HG03108 (cell line): ENCODE measurements at regions not wholly inside any gene's neighbourhood (a gene's known extent, or its start where the extent isn't known, plus 50 kb on each side); places are given as distances from the start of the nearest gene placed in this dataset.

ENCODE experiments used
- ATAC-seq: cut with Tn5 transposase; IDR thresholded peaks from one replicate; pipeline ENCODE4 v1.9.1; 2021; ENCODE audit warnings: moderate library complexity; ENCODE audit not compliant: unreplicated experiment

DNA sequence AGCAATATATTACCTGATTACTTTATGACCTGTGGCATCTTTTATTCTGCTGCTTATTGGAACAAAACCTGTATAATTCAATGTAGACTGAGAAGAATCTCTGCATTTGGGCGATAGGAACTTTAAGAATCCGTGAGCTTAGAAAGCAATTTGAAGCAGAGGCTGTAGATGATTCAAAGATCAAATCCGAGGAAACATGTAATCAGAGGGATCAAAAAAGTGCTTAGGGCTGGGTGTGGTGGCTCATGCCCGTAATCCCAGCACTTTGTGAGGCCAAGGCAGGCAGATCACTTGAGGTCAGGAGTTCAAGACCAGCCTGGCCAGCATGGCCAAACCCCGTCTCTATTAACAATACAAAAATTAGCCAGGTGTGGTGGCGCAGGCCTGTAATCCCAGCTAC lies 198.4 kb downstream of the MTX2 start:
- no peak for ATAC-seq

DNA sequence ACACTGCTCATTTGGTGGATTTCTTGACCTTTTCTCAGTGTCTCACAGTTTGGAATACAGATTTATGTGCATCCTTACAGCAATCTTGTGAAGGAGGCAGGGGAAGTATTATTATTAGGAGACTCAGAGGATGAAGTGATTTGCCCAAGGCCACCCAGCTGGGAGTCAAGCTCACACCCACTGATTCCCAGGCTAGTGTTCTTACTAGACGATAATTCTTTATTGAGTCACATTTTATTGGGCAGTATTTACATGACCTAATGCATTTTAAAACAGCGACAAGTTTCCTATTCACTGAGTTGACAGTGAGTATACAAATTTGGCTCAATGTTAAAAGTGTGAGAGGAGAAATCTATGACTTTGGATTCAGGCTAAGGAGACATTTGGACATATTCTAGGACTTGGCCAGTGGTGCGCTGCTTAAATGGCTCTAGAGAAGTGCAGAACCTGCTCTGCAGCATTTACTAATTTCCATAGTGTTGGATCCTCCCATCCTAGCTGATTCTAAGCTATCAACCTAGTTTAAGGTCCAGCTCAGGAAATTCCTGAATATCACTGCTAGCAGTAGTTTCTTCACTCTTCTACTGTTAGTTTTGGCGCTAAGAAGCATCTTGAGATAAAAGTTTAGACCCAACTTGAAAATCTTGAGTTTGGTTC lies 199.3 kb downstream of the MTX2 start:
- ATAC-seq = no peak

DNA sequence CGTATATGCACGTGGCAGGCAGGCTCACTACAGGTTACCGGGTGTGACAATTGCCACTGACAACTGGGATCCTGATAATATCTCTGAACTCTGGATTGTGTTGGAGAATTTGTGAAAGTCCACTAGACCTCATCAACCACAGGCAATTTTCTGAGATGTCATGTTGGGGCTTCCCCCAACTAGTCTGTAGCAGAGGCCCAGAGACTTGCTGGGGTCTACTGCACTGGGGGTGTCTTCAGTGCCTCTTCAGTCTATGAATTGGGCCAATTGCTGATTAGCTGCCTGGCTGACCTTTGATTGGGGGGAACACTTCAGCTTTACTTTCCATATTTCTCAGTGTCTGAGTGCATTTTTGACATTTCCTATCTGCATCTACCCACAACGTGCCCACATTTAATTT lies 201.5 kb downstream of the MTX2 start:
- no peak for ATAC-seq

DNA sequence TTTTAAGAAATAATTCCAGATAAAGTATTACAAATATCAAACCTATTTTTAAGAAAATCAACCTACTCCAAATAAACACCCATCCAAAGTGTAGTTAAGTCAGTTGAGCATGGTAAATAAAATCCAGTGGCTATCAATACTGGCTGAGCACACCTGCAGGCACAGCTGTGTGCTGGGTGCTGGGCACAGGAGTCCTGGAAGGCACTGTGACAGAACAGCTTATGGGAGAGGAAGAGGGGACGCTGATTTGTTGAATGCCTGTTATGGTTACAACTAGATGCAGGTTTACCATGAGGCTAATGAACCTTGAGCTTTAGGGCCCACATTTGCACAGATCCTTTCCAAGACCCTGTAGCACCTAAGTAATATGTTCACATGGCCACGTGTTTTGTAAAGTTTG lies 202.7 kb downstream of the MTX2 start:
- ATAC-seq = no peak

DNA sequence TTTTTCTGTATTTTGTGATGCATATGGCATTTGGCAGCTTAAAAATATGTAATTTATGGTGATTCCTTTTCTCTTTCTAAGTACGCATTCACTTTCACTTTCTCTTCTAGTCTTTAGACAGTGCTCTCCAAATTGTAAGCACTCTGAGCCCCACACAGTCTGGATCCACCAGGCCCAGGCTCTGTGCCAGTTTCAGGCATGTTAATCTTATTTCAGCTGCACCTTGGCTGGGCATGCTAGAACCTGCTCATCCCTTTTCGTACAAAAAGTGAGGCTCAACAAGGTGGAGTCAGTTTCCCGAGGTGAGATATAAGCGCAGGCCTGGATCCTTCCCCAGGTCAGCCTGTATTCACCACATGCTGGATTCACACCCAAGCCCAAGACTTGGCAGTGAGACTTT lies 203.9 kb downstream of the MTX2 start:
- no peak for ATAC-seq

DNA sequence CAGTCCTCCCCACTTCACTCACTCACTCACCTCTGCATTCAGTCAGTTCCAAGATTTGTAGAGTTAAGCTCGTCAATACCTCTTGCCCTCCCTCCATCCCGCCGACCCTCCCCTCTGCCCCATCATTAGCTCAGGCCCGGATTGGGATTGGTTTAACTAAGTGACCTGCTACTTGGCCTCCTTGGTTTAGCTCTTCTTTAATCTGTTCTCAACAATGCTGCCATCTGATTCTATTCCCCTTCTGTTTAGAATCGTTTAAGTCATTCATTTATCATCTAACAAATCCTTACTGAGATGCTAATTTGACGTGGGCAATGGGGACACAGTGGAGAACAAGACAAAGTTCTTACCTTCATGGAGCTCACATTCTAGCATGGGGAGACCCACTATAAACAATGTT lies 204.6 kb downstream of the MTX2 start:
- ATAC-seq = no peak

DNA sequence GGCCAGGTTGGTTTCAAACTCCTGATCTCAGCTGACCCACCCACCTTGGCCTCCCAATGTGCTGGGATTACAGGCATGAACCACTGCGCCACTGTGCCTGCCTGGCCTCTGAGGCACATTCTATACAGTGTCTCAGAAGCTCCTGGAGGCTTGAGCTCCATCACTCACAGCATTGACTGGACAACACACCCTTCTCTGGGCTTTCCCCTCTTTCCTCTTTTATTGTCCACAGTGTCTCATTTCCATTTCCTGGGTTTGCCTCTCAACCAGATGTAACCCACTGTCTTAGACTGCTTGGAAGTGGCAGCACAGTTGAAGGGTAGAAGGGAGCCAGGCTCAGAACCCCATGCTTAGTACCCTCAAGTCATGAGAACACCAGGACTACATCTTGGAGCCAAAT lies 208.1 kb downstream of the MTX2 start:
- no peak for ATAC-seq

DNA sequence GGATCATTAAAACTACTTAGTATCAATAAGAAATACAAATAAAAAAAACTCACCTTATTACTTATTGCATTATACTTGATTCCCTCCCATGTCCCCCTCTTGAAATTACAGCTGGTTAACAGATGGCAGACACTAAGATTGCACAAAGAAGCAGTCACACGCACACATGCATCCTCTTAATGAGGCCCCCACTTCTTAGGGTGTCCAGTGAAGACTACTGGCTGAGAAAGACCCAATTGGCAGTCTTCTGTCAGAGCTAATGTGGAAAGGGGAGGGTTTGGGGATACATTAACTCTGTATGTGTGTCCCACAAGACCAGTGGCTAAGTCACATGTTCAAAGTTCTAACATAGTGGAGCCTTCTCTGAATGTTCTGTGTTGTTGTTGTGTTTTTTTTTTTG lies 210.7 kb downstream of the MTX2 start:
- no peak for ATAC-seq

DNA sequence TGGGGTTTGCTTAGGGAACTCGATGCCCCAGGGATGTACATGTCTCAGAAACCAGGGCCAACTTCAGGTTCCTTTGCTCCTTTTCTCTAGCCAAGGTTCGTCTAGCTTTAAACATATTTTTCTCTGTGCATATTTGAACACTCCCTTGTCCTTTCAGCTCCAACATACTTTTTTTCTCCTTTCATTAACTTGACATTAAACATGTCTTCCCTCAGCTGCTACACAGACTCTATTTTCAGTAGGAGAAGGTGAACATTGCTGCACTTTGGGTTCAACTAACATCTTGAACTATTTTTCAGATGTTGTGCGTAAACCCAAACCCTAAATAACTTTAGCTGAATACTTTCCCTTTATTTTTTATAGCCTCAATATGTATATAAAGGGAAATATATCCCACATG lies 212.9 kb downstream of the MTX2 start:
- ATAC-seq = no peak

DNA sequence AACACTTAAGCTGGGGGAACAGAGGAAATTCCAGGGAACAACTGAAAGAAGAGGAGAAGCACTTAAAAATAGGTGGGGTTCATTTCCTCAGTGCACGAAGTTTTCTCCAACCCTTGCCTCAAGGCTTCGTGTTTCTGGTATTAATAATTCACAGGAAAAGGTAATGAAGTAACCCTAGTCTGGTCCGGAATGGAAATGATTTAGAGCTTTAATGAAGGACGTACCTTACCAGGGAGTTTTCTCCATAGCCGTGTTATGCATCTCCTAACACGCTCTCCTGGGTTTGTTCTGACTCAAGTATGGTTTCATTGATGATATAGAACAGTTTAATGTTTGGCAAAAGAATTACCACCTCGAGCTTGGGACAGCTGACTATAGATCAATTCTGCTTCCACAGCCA lies 214.2 kb downstream of the MTX2 start:
- ATAC-seq = no peak

DNA sequence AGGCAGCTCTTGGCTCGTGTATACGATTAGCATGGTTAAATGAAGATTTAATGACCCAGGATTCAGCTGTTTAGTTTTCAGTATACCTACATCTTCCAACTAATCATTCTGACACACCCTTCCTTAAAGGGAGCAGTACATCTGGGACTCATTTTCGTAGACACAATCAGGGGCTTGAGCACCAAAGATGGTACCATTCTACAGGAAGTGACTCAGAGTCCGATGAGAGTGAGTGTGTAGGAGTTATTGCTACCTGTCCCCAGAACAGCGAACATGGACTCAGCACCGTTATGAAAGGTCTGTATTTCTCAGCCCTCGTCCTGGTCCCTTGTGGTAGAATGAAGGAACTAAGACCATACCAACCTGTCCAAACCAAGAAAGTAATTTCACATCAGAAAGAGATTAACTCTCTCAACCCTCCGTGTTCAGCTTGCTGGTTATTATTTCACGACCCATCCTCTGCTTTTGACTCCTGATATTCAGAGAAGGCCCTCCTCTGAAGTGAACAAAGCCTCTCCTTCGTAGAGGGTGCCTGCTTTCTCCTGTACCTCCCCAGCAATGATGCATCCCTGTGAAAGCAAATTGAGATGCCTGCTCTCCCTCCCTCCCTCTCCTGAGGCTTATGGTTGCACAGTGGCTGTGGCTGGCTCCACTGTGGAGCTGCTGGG lies 214.8 kb downstream of the MTX2 start:
- ATAC-seq = no peak

DNA sequence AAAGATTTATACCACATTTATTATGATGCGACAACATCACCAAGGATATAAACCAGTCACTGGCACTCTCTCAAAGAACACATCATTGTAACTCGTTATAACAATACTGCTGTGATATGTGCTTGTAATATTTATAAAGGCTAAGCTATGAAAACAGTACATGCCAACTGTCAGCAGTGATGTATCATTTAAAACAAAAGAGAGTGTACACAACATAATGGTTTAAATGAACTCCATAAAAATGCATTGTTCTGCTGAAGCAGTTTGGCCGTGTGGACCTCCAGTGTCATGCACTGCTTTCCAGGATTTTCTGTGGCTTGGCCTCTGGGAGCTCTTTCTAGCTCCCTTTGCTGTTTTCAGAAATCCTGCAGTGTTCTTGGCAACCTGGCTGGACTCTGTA lies 215.6 kb downstream of the MTX2 start:
- no peak for ATAC-seq

DNA sequence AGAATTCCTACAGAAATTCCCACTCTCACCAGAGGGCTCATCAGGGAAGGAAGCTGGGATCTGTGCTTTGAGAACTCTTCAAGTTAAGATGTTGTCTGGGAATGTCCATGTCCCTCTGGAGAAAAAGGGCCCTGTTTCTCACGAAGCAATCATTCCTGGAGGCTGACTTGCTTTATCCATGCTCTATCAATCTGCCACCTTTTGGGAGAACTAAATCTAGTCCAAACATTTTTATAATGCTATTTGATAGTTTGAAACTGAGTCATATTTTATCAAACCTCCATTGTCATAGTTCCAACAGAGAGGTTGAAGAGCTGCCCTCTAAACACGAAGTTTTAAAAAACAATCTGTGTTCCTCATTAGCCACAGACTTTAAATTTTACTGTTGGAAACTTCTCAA lies 219.2 kb downstream of the MTX2 start:
- ATAC-seq = no peak

DNA sequence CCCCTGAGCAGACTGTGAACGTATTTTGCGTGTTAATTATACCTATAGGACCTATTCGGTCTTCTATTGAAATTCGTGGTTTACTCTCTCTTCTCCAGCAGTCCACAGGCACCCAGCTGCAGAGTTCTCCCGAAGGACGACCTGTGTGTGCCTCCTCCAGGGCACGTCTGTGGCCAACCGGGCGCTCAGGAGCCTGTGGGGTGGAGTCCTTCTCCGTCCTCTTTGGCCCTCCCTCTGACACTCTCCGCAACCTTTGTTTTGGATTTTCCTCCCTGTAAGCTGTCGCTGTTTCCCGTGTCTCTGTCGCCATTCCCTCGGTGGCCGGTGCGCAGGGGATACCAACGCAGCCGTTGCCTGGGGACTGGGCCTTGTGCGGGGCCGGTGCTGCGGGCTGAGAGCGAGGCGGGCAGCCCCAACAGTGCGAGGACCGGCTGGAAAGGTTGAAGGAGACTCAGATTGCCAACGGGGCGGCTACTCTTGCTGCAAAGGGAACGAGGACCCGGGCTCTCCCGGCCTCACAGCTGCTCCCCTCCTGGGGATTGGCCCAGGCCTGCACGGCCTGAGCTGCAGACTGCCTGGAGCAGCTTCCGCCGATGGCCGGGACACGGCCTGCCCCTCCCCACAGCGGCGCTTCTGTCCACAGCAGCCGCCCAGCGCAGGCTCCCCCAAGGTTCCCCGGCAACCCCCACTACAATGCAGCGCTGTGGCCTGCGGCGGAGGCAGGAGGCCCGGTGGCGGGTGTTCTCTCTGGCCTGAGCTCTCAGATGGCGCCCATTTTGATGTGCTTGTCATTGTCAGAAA lies 221.0 kb downstream of the MTX2 start:
- no peak for ATAC-seq

DNA sequence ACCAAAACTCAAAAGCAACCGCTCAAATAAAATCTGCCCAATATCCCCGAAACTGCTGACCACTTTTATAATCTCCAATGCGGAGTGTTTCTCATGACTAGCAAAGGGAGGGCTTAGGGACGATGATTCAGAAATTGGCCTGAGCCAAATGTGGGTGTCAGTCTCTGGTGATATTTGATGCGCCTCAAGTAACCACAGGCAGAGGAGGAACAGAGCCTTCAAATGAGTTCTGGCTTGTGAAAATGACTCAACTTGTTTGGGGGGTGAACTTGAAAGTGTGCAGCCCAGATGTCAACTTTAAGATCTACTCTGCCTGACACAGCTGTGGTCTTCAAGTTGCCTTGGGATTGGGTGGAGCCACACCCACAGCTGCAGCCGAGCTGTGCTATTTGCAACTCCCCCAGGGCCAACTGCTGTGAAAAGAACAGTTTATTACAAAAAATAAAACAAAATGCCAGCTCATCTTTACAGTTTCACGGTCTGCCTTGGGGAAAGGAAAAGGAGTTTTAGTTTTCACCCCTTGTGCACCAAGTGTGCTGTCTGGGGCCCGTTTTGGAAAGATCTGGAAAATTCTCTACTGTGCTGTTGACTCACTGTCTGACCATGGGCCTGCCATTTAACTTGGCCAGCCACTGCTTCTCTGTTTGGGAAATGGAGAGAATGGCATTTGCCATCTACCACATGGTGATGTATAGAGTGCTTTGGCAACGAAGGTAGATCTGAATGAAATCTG lies 222.1 kb downstream of the MTX2 start:
- peak; percentile 82 for ATAC-seq

DNA sequence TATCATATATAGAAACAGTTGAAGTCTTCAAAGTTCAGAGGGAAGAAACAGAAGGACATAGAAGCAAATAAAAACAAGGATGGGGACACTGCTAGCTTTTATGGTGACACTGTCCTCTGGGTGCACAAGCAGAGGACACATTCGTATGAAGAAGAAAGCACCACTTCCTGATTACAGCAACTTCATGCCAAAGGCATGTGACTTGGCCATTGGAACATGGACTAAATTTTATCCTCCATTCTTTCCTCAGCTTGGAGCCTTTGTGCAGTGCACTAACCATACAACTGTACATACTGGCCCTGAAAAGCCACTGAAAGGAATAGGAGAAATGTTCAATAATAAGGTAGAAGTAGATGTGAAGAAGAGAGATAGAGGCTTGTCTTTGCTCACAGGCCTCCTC lies 223.3 kb downstream of the MTX2 start:
- no peak for ATAC-seq

DNA sequence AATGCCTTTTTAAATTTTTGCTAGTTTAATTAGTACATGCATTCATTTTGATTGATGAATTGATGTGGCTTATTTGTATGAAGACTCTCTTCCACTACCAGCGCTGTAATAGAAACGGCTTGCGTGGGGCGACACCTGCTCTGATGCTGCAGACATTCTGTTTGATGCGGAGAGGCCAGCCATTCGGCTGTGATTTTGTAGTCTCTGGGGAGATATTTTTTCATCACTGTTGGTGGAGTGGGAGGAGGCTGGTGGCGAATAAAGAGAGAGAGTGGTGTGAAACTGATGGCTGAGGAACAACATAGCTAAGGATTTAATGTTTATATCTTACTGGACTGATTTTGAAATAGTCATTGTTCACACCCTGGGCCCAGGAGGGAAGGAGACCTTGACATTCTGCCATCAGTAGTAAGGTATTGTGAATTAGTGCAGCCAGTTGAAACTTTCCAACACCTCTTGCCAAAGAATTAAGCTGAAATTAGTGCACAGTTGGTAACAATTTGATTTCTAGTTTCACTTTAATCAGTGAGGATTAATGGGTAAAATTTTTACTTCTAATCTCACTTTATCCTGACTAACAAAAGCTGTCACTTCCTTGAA lies 224.1 kb downstream of the MTX2 start:
- ATAC-seq = no peak

DNA sequence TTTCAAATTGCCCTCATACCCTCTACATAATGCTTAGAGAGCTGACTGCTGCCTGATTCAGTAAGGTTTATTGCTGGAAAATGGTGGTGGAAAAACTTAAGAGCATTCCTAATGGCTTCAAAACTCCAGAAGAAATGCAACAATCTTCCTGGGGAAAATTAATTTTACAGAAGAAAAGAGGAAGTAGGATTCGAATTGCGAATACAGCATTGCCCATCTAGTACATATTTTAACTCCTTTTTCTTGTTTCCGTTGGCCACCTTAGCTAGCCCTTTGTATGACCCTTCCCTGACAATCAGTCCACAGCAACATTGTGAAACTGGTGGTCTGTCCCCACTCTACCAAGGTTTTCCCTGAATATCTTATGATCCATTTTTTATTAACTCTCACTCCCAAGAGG lies 224.7 kb downstream of the MTX2 start:
- no peak for ATAC-seq

DNA sequence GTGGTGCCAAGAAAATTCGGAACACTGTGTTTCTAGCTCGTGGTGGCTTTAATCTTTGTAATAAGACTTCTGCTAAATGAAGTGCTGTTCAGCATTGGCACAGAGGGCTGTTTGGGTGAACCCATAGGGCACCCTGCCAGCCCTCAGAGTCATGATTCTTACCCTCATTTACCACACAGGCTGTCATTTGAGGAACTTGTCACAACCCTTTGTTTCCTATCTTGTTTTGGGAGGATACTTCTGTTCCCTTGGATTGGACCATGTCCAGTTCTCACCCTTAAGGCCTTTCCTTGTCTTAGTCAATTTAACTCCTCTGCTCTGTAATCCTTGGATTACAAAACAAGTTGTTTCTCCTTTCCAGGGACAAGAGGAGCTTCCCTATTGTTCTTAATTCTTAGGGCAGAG lies 225.7 kb downstream of the MTX2 start:
- ATAC-seq = no peak

DNA sequence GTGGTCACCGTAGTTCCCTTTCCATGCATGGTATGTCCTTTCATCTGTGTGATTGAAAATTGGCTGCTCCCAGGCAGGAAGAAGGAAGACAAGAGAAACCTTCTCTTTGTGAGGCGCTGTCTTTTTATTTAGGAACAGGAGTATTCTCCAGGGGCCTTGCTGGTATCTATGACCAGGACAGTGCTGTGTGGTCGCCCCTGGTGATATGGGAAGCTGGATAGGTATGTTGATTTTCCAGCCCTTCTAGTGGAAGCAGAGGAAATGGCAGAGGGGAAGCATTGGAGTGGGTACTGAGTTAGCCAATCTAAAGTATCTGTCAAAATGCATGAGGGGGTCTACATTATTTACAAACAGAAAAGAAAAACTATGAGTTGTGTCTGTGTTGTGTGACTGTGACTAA lies 226.6 kb downstream of the MTX2 start:
- no peak for ATAC-seq

DNA sequence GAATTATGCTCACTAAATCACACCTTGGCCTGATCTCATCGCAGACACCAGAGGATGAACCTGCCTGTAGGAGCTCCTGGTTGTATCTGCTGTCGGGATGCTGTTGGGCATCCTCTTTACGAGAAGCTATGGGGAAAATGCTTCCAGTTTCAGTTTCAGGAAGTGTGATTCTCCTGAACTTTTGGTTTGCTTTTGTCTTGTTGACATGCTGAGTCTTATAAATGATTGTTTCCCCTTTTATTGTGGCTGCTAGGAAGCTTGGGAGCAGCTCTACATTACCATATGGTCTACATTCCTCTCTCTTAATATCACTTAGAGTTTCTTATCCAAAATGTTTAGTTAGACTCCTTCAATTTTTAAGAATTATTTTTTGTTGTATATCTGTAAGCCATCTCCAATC lies 227.5 kb downstream of the MTX2 start:
- no peak for ATAC-seq
